WERI-Rb-1 (cell line): ENCODE measurements at regions not wholly inside any gene's neighbourhood (a gene's known extent, or its start where the extent isn't known, plus 50 kb on each side); places are given as distances from the start of the nearest gene placed in this dataset.

Experiments
- DNase-seq: peaks from one replicate; pipeline ENCODE4 v3.0.0-alpha.2; 2020
- H3K27ac ChIP-seq: fragments of 250-450 bp; sonication (Bioruptor Pico); 2 replicates; pipeline ENCODE4 v1.5.1; 2020; ENCODE audit warnings: mild to moderate bottlenecking, moderate library complexity
- H3K27me3 ChIP-seq: fragments of 250-450 bp; sonication (Bioruptor Pico); 2 replicates; pipeline ENCODE4 v1.5.1; 2021; ENCODE audit warnings: mild to moderate bottlenecking, low read depth, moderate library complexity; ENCODE audit not compliant: insufficient read depth, severe bottlenecking
- H3K36me3 ChIP-seq: fragments of 250-450 bp; sonication (Bioruptor Pico); 2 replicates; pipeline ENCODE4 v1.5.1; 2020; ENCODE audit warnings: mild to moderate bottlenecking, moderate library complexity
- H3K4me3 ChIP-seq: 2 replicates; pipeline ENCODE4 v1.5.1; 2011; ENCODE audit warnings: low read depth, mild to moderate bottlenecking, control low read depth, low read length
- H3K9me3 ChIP-seq: fragments of 250-450 bp; sonication (Bioruptor Pico); 2 replicates; pipeline ENCODE4 v1.5.1; 2021; ENCODE audit warnings: mild to moderate bottlenecking, moderate library complexity; ENCODE audit not compliant: severe bottlenecking
- CTCF ChIP-seq: IDR thresholded peaks from 2 replicates; pipeline ENCODE4 v1.5.1; 2011; ENCODE audit warnings: low read depth, mild to moderate bottlenecking, control low read depth, inconsistent platforms, low read length

- H3K27ac ChIP-seq, result no peak overlapping the region
- H3K9me3 ChIP-seq, result peaks cover 13% of the 10 kb centered on the region
- no peak overlapping the region for H3K4me3 ChIP-seq
- H3K36me3 ChIP-seq, result no peaks in the 10 kb centered on the region
- TF ChIP-seq CTCF, result no peak
- peaks cover 6% of the 10 kb centered on the region for H3K27me3 ChIP-seq
- no peak for DNase-seq
Observed at GRCh38 chr6:21668795-21669194, 75.2 kb downstream of the SOX4 start.

- H3K36me3 ChIP-seq, result no peaks in the 10 kb centered on the region
- H3K27me3 ChIP-seq, result no peaks in the 10 kb centered on the region
- no peak for TF ChIP-seq CTCF
- no peak overlapping the region for H3K4me3 ChIP-seq
- H3K27ac ChIP-seq, result no peak overlapping the region
- DNase-seq, result no peak
- peaks cover 8% of the 10 kb centered on the region for H3K9me3 ChIP-seq
Observed at GRCh38 chr6:21676769-21677168, 83.2 kb downstream of the SOX4 start.

DNA sequence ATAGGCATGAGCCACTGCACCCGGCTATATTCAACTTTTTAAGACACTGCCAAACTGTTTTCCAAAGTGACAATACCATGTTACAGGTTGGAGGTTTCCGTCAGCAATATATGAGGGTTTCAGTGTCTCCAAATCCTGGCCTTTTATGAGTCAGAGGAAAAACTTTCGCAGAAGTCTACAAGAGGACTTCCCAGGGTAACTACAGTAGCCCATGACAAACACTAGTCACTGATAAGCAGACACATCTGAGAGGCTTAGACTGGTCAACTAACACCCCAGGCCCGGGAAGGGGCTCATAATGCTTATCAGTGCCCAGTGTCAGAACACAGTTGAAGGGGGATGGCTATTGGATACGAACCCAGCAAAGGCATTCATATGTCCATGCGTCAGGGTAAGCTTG lies 85.4 kb downstream of the SOX4 start:
- Histone ChIP-seq H3K4me3 (no peak overlapping the region), H3K9me3 (peaks cover 8% of the 10 kb centered on the region), H3K36me3 (no peaks in the 10 kb centered on the region), H3K27ac (no peak overlapping the region), H3K27me3 (no peaks in the 10 kb centered on the region)
- no peak for TF ChIP-seq CTCF
- no peak for DNase-seq

DNA sequence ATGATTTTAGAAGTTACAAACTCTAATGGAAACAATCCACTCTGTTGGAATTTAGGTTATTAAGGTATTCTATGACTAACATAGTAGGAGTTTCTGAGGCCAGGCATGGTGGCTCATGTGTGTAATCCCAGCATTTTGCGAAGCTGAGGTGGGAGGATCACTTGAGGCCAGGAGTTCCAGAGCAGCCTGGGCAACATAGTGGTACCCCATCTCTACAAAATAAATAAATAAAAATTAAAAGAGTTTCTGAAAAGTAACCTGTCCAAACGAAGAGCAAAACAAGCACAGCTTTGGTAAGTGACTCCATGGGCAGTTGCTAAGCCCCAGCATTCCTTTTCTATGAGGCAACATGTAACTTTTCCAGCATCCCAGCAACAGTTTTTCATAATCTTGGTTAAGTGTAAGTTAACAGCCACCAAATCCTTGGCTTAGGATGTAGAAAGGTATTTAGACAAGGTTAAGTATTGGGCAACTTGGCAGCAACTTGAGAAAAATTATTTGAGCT lies 86.3 kb downstream of the SOX4 start:
- Histone ChIP-seq H3K4me3 (no peak overlapping the region), H3K27me3 (no peaks in the 10 kb centered on the region), H3K36me3 (no peaks in the 10 kb centered on the region), H3K9me3 (peaks cover 8% of the 10 kb centered on the region), H3K27ac (no peak overlapping the region)
- no peak for TF ChIP-seq CTCF
- DNase-seq, result no peak

DNA sequence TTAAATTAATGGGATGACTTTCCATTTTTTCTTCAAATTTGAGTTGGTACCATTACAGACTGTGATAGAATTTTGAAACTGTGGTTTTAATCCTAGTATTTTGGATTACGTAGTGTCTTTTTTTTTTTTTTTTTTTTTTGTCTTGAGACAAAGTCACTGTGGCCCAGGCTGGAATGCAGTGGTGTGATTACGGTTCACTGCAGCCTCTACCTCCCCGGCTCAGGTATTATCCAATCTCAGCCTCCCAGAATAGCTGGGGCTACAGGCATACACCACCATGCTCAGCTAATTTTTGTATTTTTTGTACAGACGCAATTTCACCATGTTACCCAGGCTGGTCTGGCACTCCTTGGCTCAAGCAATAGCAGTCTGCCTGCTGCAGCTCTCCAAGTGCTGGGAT lies 87.1 kb downstream of the SOX4 start:
- H3K36me3 ChIP-seq, result no peaks in the 10 kb centered on the region
- no peaks in the 10 kb centered on the region for H3K27me3 ChIP-seq
- peaks cover 8% of the 10 kb centered on the region for H3K9me3 ChIP-seq
- H3K27ac ChIP-seq, result no peak overlapping the region
- no peak for DNase-seq
- no peak for TF ChIP-seq CTCF
- H3K4me3 ChIP-seq, result no peak overlapping the region

- DNase-seq, result no peak
- Histone ChIP-seq H3K4me3 (no peak overlapping the region), H3K27ac (no peak overlapping the region), H3K9me3 (peaks cover 16% of the 10 kb centered on the region), H3K36me3 (no peaks in the 10 kb centered on the region), H3K27me3 (no peaks in the 10 kb centered on the region)
- TF ChIP-seq CTCF, result no peak
Observed at GRCh38 chr6:21690489-21690888, 96.9 kb downstream of the SOX4 start.
